K562 (cell line): ENCODE measurements at regions not wholly inside any gene's neighbourhood (a gene's known extent, or its start where the extent isn't known, plus 50 kb on each side); places are given as distances from the start of the nearest gene placed in this dataset.

Source experiments
- ATAC-seq: fragments of 200-7000 bp; cut with Tn5 transposase; 3 replicates; pipeline ENCODE4 v1.9.1; 2020; ENCODE audit warnings: moderate library complexity
- BruUV-seq: library from RNA; stranded (reverse); fragments of 400-500 nt; replicated peaks from 2 replicates; lab custom pipeline; 2021; lab: Mats Ljungman, UMichigan
- CTCF ChIA-PET: fragments of 300-600 bp; formaldehyde crosslinking; extraction: SDS; loops from one replicate; lab custom pipeline; 2021; ENCODE audit warnings: low intra/inter-chr PET ratio; lab: Yijun Ruan, JAX
- POLR2A ChIA-PET: fragments of 300-600, 350-650 bp; sonication (Branson Sonifier 250); formaldehyde crosslinking; extraction: SDS; loops from one replicate; lab custom pipeline; 2021; ENCODE audit warnings: antibody characterized with exemption, inconsistent platforms; lab: Yijun Ruan, JAX
- DNase-seq, 4 experiments: peaks; one replicate each; pipeline versions ENCODE4 v3.0.0 to v3.0.0-alpha.2; 2011 to 2018; ENCODE audit warnings: low spot score in 3 of 4, mixed read lengths in 3 of 4; ENCODE audit errors: extremely low read depth in 1 of 4
- FAIRE-seq: peaks from 2 replicates; lab custom pipeline; 2011; peaks lifted over from hg19 to GRCh38; lab: Jason Lieb, UNC
- H2AFZ ChIP-seq: 2 replicates; pipeline ENCODE4 v1.6.0; 2011; ENCODE audit warnings: low read depth, low read length, control low read depth, inconsistent platforms
- H3K27ac ChIP-seq: fragments of 200-600 bp; 3 replicates; pipeline ENCODE4 v1.8.0; 2011; ENCODE audit warnings: low read depth, mild to moderate bottlenecking, control low read depth, inconsistent platforms, low read length, moderate library complexity, mixed read lengths; ENCODE audit errors: extremely low read depth
- H3K27me3 ChIP-seq, 2 experiments: fragments of 300-600 bp in 1 of 2; 2 replicates in 1 of 2; 3 replicates in 1 of 2; pipeline versions ENCODE4 v1.6.0 to v1.8.0; 2011; ENCODE audit warnings: inconsistent platforms in 2 of 2, low read length in 2 of 2, mild to moderate bottlenecking in 1 of 2, mixed read lengths in 1 of 2, moderate library complexity in 1 of 2; ENCODE audit not compliant: control insufficient read depth in 2 of 2, insufficient read depth in 2 of 2
- H3K36me3 ChIP-seq: fragments of 300-600 bp; 3 replicates; pipeline ENCODE4 v1.8.0; 2011; ENCODE audit warnings: mild to moderate bottlenecking, low read length, inconsistent platforms; ENCODE audit not compliant: control insufficient read depth, insufficient read depth
- H3K4me1 ChIP-seq, 2 experiments: fragments of 200-600 bp in 1 of 2; replicated peaks in 1 of 2; 2 replicates in 1 of 2; 3 replicates in 1 of 2; pipeline versions ENCODE4 v1.5.1 to v1.8.0; 2011; ENCODE audit warnings: inconsistent platforms in 2 of 2, low read length in 2 of 2, mild to moderate bottlenecking in 1 of 2, mixed read lengths in 1 of 2, moderate library complexity in 1 of 2; ENCODE audit not compliant: control insufficient read depth in 2 of 2, insufficient read depth in 2 of 2
- H3K4me2 ChIP-seq: 2 replicates; pipeline ENCODE4 v1.6.1; 2011; ENCODE audit warnings: low read length, control low read depth, inconsistent platforms, mixed read lengths; ENCODE audit not compliant: insufficient read depth
- H3K4me3 ChIP-seq: fragments of 200-600 bp; sonication (generic), shearing (Covaris generic); 2 replicates; pipeline ENCODE4 v1.5.1; 2016; ENCODE audit warnings: control low read depth, inconsistent platforms
- H3K79me2 ChIP-seq: fragments of 200-600 bp; 3 replicates; pipeline ENCODE4 v1.8.0; 2011; ENCODE audit warnings: low read length, inconsistent platforms; ENCODE audit not compliant: control insufficient read depth, insufficient read depth
- H3K9ac ChIP-seq, 2 experiments: 2 replicates each; pipeline versions ENCODE4 v1.6.0 to v1.6.1; 2011; ENCODE audit warnings: low read depth in 2 of 2, low read length in 2 of 2, control low read depth in 1 of 2, inconsistent platforms in 1 of 2, mild to moderate bottlenecking in 1 of 2, mixed read lengths in 1 of 2; ENCODE audit not compliant: insufficient read depth in 1 of 2
- H3K9me1 ChIP-seq: one replicate; pipeline ENCODE4 v1.6.0; 2011; ENCODE audit warnings: inconsistent platforms, mild to moderate bottlenecking, low read length, moderate library complexity; ENCODE audit not compliant: control insufficient read depth, insufficient read depth
- H3K9me3 ChIP-seq: replicated peaks from 2 replicates; pipeline ENCODE4 v1.5.1; 2011; ENCODE audit warnings: low read depth, low read length, inconsistent platforms; ENCODE audit not compliant: control insufficient read depth, insufficient read depth
- H4K20me1 ChIP-seq: replicated peaks from 2 replicates; pipeline ENCODE4 v1.6.1; 2011; ENCODE audit warnings: low read length, inconsistent platforms, mixed read lengths; ENCODE audit not compliant: control insufficient read depth, insufficient read depth
- CC2D1A ChIP-seq: fragments of 450-650 bp; IDR thresholded peaks from 2 replicates; pipeline ENCODE4 v1.6.1; 2017; ENCODE audit warnings: mild to moderate bottlenecking
- CHD1 ChIP-seq: fragments of 200-600 bp; sonication (generic); IDR thresholded peaks from one replicate; pipeline ENCODE4 v1.6.1; 2012; ENCODE audit warnings: mild to moderate bottlenecking, moderate library complexity, low read length, inconsistent platforms
- CREB1 ChIP-seq, 2 experiments: sonication (generic) in 1 of 2; formaldehyde crosslinking in 1 of 2; IDR thresholded peaks; 2 replicates each; pipeline versions ENCODE4 v1.6.1 to v1.8.0; 2012 to 2022; ENCODE audit warnings: inconsistent platforms in 1 of 2, mild to moderate bottlenecking in 1 of 2, missing genetic modification reagents in 1 of 2, moderate library complexity in 1 of 2
- ELF1 ChIP-seq: fragments of 200-800 bp; sonication (Bioruptor generic); IDR thresholded peaks from 2 replicates; pipeline ENCODE4 v1.6.1; 2016; ENCODE audit warnings: missing genetic modification characterization, missing compliant biosample characterization
- ETV6 ChIP-seq, 3 experiments: fragments of 150-350 bp in 1 of 3; sonication (generic) in 1 of 3; formaldehyde crosslinking in 1 of 3; IDR thresholded peaks; 2 replicates each; pipeline versions ENCODE4 v1.6.1 to v1.8.0; 2014 to 2022; ENCODE audit warnings: borderline replicate concordance in 2 of 3, low read depth in 2 of 3, antibody characterized with exemption in 1 of 3, low read length in 1 of 3, mild to moderate bottlenecking in 1 of 3, missing genetic modification reagents in 1 of 3
- GATAD2A ChIP-seq: fragments of 450-650 bp; IDR thresholded peaks from 2 replicates; pipeline ENCODE4 v1.6.1; 2017
- GATAD2B ChIP-seq: fragments of 450-650 bp; IDR thresholded peaks from 2 replicates; pipeline ENCODE4 v1.6.1; 2017; ENCODE audit warnings: mild to moderate bottlenecking, borderline replicate concordance
- HEY1 ChIP-seq: fragments of 250-450 bp; sonication (Bioruptor Pico); IDR thresholded peaks from 2 replicates; pipeline ENCODE4 v1.5.0; 2020; ENCODE audit warnings: mild to moderate bottlenecking, moderate library complexity, borderline replicate concordance
- KDM1A ChIP-seq, 2 experiments: fragments of 450-650 bp; IDR thresholded peaks; 2 replicates each; pipeline ENCODE4 v1.6.1; 2016; ENCODE audit warnings: mild to moderate bottlenecking in 2 of 2
- MYNN ChIP-seq, 2 experiments: sonication (generic); formaldehyde crosslinking in 1 of 2; IDR thresholded peaks; 2 replicates each; pipeline versions ENCODE4 v1.5.0 to v1.6.1; 2016 to 2020; ENCODE audit warnings: antibody characterized with exemption in 1 of 2, missing genetic modification reagents in 1 of 2
- PATZ1 ChIP-seq: fragments of 250-450 bp; sonication (Bioruptor Pico); IDR thresholded peaks from 2 replicates; pipeline ENCODE4 v1.5.0; 2020; ENCODE audit warnings: mild to moderate bottlenecking, borderline replicate concordance
- SFPQ ChIP-seq: fragments of 200-400 bp; formaldehyde crosslinking; IDR thresholded peaks from 2 replicates; pipeline ENCODE4 v1.6.1; 2017; ENCODE audit warnings: mild to moderate bottlenecking, low read depth, low read length, moderate library complexity
- TFAM ChIP-seq: fragments of 250-450 bp; sonication (Bioruptor Pico); conservative IDR thresholded peaks from 2 replicates; pipeline ENCODE4 v1.5.0; 2021; ENCODE audit warnings: mild to moderate bottlenecking, moderate library complexity
- ZC3H11A ChIP-seq: IDR thresholded peaks from 2 replicates; pipeline ENCODE4 v1.6.1; 2012; ENCODE audit warnings: low read depth, low read length, improper control_type of control experiment
- ZNF184 ChIP-seq: sonication (generic); formaldehyde crosslinking; IDR thresholded peaks from 2 replicates; pipeline ENCODE4 v1.5.0; 2020; ENCODE audit warnings: missing genetic modification reagents
- ZNF444 ChIP-seq: fragments of 250-450 bp; sonication (Bioruptor Pico); IDR thresholded peaks from 2 replicates; pipeline ENCODE4 v1.4.0; 2020; ENCODE audit warnings: mild to moderate bottlenecking, moderate library complexity
- in situ Hi-C: fragments of 300-500 bp; cut with MboI; formaldehyde crosslinking; loops from 4 replicates; pipeline ENCODE4 v1.15.0; 2018; ENCODE audit warnings: inconsistent platforms, mixed read lengths
- intact Hi-C: fragments of 100-400 bp; cut with micrococcal nuclease; formaldehyde crosslinking; loops from 2 replicates; pipeline ENCODE4 v1.14.2; 2022
- TF ChIP-seq, protein P1 (sequence below), 2 experiments: fragments of 450-650 bp in 1 of 2; IDR thresholded peaks; 2 replicates each; pipeline ENCODE4 v1.6.1; 2011 to 2017; ENCODE audit warnings: low read depth in 2 of 2, antibody characterized with exemption in 1 of 2, borderline replicate concordance in 1 of 2, low read length in 1 of 2, mild to moderate bottlenecking in 1 of 2, mixed read lengths in 1 of 2; ENCODE audit not compliant: control insufficient read depth in 1 of 2

DNA sequence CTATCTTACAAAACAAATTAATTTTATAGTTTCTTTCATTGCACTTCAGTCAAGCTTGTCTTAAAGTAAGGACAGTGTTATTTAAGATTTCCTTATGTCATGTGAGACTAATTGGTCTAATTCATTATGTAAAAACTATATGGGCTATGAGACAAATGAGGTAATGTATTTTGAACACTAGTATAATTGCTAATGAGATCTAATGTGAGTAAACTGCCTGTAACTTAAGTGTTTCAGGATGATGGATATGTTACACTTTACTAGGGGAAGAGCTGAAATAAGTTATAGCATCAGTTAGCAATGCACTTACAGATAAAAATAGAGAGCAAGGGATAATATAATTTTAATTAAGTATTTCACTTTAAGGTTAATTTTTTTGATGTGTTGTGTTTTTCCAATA is 386.3 kb upstream of the MAP3K7 start:
- H4K20me1 ChIP-seq, result no peaks in the 10 kb centered on the region
- H3K79me2 ChIP-seq, result no peaks in the 10 kb centered on the region
- H3K4me1 ChIP-seq, result no peaks in the 10 kb centered on the region
- no peak overlapping the region for H3K4me2 ChIP-seq
- H3K9me3 ChIP-seq, result no peaks in the 10 kb centered on the region
- H3K36me3 ChIP-seq, result no peaks in the 10 kb centered on the region
- POLR2A ChIA-PET, result no interaction called here
- intact Hi-C loops (no loop called here), in situ Hi-C loops (no loop called here)
- CTCF ChIA-PET, result no interaction called here
- H3K27me3 ChIP-seq, result no peaks in the 10 kb centered on the region
- H2AFZ ChIP-seq, result no peak overlapping the region
- ATAC-seq (no peak), FAIRE-seq (no peak), DNase-seq (no peak)
- no TSS peak for BruUV-seq
- no peak overlapping the region for H3K4me3 ChIP-seq
- no peak overlapping the region for H3K27ac ChIP-seq
- no peak overlapping the region for H3K9ac ChIP-seq
- H3K9me1 ChIP-seq, result no peaks in the 10 kb centered on the region
- TF ChIP-seq CREB1 (IDR thresholded peaks at IDR 0.05) (no peak), CREB1 (CRISPR knock-in tag; IDR thresholded peaks at IDR 0.05) (no peak), GATAD2B (no peak), PATZ1 (no peak), ETV6 (IDR thresholded peaks at IDR 0.05; ENCODE audit: borderline replicate concordance in 1 of 2, low read depth in 2 of 2, low read length in 1 of 2) (no peak), ETV6 (CRISPR knock-in tag; IDR thresholded peaks at IDR 0.05; ENCODE audit: borderline replicate concordance) (no peak), ZNF184 (CRISPR knock-in tag) (no peak), CHD1 (no peak), TFAM (CRISPR knock-in tag) (no peak), ELF1 (no peak), CC2D1A (no peak), MYNN (IDR thresholded peaks at IDR 0.05) (no peak), MYNN (CRISPR knock-in tag; IDR thresholded peaks at IDR 0.05) (no peak), ZC3H11A (no peak), GATAD2A (no peak), SFPQ (no peak), ZNF444 (CRISPR knock-in tag) (no peak), KDM1A (IDR thresholded peaks at IDR 0.05) (no peak), HEY1 (CRISPR knock-in tag) (no peak)
- TF ChIP-seq, protein P1, sequence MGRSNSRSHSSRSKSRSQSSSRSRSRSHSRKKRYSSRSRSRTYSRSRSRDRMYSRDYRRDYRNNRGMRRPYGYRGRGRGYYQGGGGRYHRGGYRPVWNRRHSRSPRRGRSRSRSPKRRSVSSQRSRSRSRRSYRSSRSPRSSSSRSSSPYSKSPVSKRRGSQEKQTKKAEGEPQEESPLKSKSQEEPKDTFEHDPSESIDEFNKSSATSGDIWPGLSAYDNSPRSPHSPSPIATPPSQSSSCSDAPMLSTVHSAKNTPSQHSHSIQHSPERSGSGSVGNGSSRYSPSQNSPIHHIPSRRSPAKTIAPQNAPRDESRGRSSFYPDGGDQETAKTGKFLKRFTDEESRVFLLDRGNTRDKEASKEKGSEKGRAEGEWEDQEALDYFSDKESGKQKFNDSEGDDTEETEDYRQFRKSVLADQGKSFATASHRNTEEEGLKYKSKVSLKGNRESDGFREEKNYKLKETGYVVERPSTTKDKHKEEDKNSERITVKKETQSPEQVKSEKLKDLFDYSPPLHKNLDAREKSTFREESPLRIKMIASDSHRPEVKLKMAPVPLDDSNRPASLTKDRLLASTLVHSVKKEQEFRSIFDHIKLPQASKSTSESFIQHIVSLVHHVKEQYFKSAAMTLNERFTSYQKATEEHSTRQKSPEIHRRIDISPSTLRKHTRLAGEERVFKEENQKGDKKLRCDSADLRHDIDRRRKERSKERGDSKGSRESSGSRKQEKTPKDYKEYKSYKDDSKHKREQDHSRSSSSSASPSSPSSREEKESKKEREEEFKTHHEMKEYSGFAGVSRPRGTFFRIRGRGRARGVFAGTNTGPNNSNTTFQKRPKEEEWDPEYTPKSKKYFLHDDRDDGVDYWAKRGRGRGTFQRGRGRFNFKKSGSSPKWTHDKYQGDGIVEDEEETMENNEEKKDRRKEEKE (IDR thresholded peaks at IDR 0.05; ENCODE audit: borderline replicate concordance in 1 of 2, control insufficient read depth in 1 of 2, low read depth in 2 of 2, low read length in 1 of 2), result no peak
